Immature natural killer cell (primary cell): ENCODE measurements at regions not wholly inside any gene's neighbourhood (a gene's known extent, or its start where the extent isn't known, plus 50 kb on each side); places are given as distances from the start of the nearest gene placed in this dataset.

Experiments
- DNase-seq, 3 donors: peaks; one replicate each; pipeline ENCODE4 v3.0.0; 2022; ENCODE audit warnings: mixed read lengths in 1 of 3
- H3K27ac Mint-ChIP-seq, 6 donors: one replicate each; pipeline ENCODE4 v1.8.0; 2020; ENCODE audit warnings: mixed read lengths in 6 of 6, mild to moderate bottlenecking in 5 of 6, inconsistent platforms in 4 of 6, moderate library complexity in 3 of 6
- H3K27me3 Mint-ChIP-seq, 3 donors: one replicate each; pipeline ENCODE4 v1.8.0; 2020 to 2021; ENCODE audit warnings: low read depth in 3 of 3, mild to moderate bottlenecking in 3 of 3, mixed read lengths in 3 of 3, moderate library complexity in 3 of 3, inconsistent platforms in 1 of 3
- H3K36me3 Mint-ChIP-seq, 3 donors: one replicate each; pipeline ENCODE4 v1.8.0; 2020; ENCODE audit warnings: mixed read lengths in 3 of 3, inconsistent platforms in 2 of 3, mild to moderate bottlenecking in 2 of 3
- H3K4me1 Mint-ChIP-seq, 2 donors: one replicate each; pipeline ENCODE4 v1.8.0; 2020; ENCODE audit warnings: inconsistent platforms in 2 of 2, mild to moderate bottlenecking in 2 of 2, mixed read lengths in 2 of 2, moderate library complexity in 1 of 2
- H3K4me3 Mint-ChIP-seq, 5 donors: one replicate each; pipeline ENCODE4 v1.8.0; 2020; ENCODE audit warnings: mild to moderate bottlenecking in 5 of 5, mixed read lengths in 5 of 5, inconsistent platforms in 3 of 5, moderate library complexity in 3 of 5
- H3K9me3 Mint-ChIP-seq, 6 donors: one replicate each; pipeline ENCODE4 v1.8.0; 2020; ENCODE audit warnings: mild to moderate bottlenecking in 6 of 6, mixed read lengths in 6 of 6, inconsistent platforms in 4 of 6, moderate library complexity in 3 of 6

- Mint-ChIP-seq H3K4me1 (no peaks in the 10 kb centered on the region), H3K27ac (no peak overlapping the region), H3K4me3 (no peak overlapping the region), H3K9me3 (peaks cover 0 to 20% (median 5%) of the 10 kb centered on the region in 6 donors), H3K27me3 (peaks cover 0 to 3% (median 0%) of the 10 kb centered on the region in 3 donors), H3K36me3 (no peaks in the 10 kb centered on the region)
- no peak for DNase-seq
Measured at GRCh38 chr16:6495486-6496210, 837.0 kb upstream of the RBFOX1 start.

- Mint-ChIP-seq H3K27me3 (peaks cover 0 to 3% (median 0%) of the 10 kb centered on the region in 3 donors), H3K27ac (no peak overlapping the region), H3K36me3 (no peaks in the 10 kb centered on the region), H3K9me3 (peaks cover 0 to 11% (median 4%) of the 10 kb centered on the region in 6 donors), H3K4me1 (no peaks in the 10 kb centered on the region), H3K4me3 (no peak overlapping the region)
- no peak for DNase-seq
Measured at GRCh38 chr16:6494716-6495115, 837.9 kb upstream of the RBFOX1 start.

DNA sequence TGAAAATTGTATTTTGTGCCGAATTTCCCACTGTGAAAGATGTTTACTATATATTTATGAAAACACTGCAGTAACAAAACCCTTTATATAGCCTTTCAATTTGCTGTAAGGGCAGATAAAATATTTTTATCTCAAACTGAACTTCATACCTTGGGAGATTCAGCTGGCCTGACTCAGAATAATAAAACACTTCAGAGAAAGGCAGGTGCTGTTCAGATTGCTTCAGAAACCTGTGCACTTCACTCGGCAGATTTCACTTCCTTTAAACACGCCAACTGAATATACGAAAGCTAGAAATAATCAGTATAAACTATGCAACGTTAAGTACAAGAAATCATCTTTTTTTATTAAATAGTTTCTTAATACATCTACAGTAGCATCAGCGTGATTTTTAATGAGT, 839.1 kb upstream of the RBFOX1 start:
- no peaks in the 10 kb centered on the region for H3K4me1 Mint-ChIP-seq
- H3K9me3 Mint-ChIP-seq, result peaks cover 0 to 9% (median 5%) of the 10 kb centered on the region in 6 donors
- H3K36me3 Mint-ChIP-seq, result no peaks in the 10 kb centered on the region
- no peak for DNase-seq
- no peak overlapping the region for H3K27ac Mint-ChIP-seq
- H3K4me3 Mint-ChIP-seq, result no peak overlapping the region
- H3K27me3 Mint-ChIP-seq, result peaks cover 0 to 3% (median 0%) of the 10 kb centered on the region in 3 donors

- H3K36me3 Mint-ChIP-seq, result no peaks in the 10 kb centered on the region
- peaks cover 0 to 3% (median 0%) of the 10 kb centered on the region in 3 donors for H3K27me3 Mint-ChIP-seq
- DNase-seq, result no peak
- H3K4me3 Mint-ChIP-seq, result no peak overlapping the region
- H3K4me1 Mint-ChIP-seq, result no peaks in the 10 kb centered on the region
- no peak overlapping the region for H3K27ac Mint-ChIP-seq
- peaks cover 0 to 9% (median 4%) of the 10 kb centered on the region in 6 donors for H3K9me3 Mint-ChIP-seq
Measured at GRCh38 chr16:6492742-6493141, 839.9 kb upstream of the RBFOX1 start.

- no peak overlapping the region for H3K4me3 Mint-ChIP-seq
- peaks cover 0 to 1% (median 0%) of the 10 kb centered on the region in 3 donors for H3K27me3 Mint-ChIP-seq
- no peak for DNase-seq
- peaks cover under 1 to 20% (median 4%) of the 10 kb centered on the region in 6 donors for H3K9me3 Mint-ChIP-seq
- no peaks in the 10 kb centered on the region for H3K4me1 Mint-ChIP-seq
- H3K27ac Mint-ChIP-seq, result no peak overlapping the region
- H3K36me3 Mint-ChIP-seq, result no peaks in the 10 kb centered on the region
Measured at GRCh38 chr16:6484935-6485334, 847.7 kb upstream of the RBFOX1 start.

- no peak for DNase-seq
- peaks cover 0 to 2% (median 0%) of the 10 kb centered on the region in 3 donors for H3K27me3 Mint-ChIP-seq
- no peak overlapping the region for H3K27ac Mint-ChIP-seq
- H3K4me1 Mint-ChIP-seq, result no peaks in the 10 kb centered on the region
- no peak overlapping the region for H3K4me3 Mint-ChIP-seq
- H3K9me3 Mint-ChIP-seq, result peaks cover 1 to 21% (median 5%) of the 10 kb centered on the region in 6 donors
- H3K36me3 Mint-ChIP-seq, result no peaks in the 10 kb centered on the region
Measured at GRCh38 chr16:6484081-6484480, 848.6 kb upstream of the RBFOX1 start.

GRCh38 chr16:6483469-6484033, 849.1 kb upstream of the RBFOX1 start:
- Mint-ChIP-seq H3K27ac (no peak overlapping the region), H3K36me3 (no peaks in the 10 kb centered on the region), H3K4me1 (no peaks in the 10 kb centered on the region), H3K4me3 (no peak overlapping the region), H3K27me3 (peaks cover 0 to 3% (median under 1%) of the 10 kb centered on the region in 3 donors), H3K9me3 (peaks cover 1 to 21% (median 5%) of the 10 kb centered on the region in 6 donors)
- no peak for DNase-seq

DNA sequence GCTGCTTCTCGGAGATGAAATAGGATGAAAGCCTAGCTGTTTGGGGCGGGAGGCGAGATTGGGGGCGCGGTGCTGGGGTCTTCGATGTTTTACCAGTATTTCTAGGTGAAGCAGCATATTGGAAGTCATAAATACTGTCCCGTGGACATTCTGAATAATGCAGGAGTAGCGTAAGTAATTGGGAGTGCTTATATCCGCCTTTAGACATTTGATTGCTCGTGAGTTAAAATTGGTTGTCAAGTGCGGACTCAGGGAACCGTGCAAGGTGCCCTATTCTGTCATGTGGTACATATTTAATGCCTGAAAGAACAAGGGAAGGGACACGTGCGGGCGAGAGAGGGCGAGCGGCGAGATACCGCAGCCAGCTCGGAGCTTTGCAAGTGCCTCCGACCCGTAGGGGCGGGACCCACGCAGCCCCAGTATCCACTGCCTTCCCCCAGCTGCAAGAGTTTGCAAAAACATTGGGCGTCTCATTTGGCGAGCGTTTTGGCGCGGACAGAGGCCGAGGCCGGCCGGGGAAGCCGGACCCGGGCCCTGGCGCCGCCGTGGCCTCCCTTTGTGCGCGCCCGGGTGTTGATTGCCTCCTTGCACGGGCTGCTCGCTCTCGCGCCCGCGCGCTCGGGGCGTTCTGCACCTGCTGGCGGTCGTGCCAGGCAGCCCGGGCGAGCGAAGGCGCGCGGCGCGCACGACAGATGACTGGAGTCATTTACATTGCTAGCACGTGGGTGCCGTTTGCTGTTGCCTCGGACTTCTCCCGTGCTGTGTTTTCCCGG, 849.8 kb upstream of the RBFOX1 start:
- H3K4me1 Mint-ChIP-seq, result no peaks in the 10 kb centered on the region
- DNase-seq, result no peak
- H3K36me3 Mint-ChIP-seq, result no peaks in the 10 kb centered on the region
- peaks cover 1 to 22% (median 5%) of the 10 kb centered on the region in 6 donors for H3K9me3 Mint-ChIP-seq
- H3K27ac Mint-ChIP-seq, result no peak overlapping the region
- peaks cover 0 to 3% (median 2%) of the 10 kb centered on the region in 3 donors for H3K27me3 Mint-ChIP-seq
- H3K4me3 Mint-ChIP-seq, result no peak overlapping the region

DNA sequence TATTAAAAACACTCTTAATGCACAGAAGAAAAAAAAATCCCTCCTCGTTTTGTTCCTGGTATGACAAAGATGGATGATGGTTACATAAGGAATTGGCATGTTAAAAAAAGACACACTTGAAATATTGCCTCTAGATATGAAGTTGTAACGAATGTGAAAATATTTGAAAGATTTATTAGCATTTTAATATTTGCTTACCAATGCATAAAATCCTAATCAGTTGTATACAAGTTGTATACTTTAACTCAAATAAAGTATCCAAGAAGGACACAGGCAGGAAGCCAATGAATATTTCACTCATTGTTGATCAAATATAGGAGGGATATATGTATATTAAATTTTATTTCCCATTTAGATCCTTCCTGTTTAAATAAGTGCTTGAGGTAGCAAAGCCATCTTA, 850.8 kb upstream of the RBFOX1 start:
- Mint-ChIP-seq H3K27ac (no peak overlapping the region), H3K4me1 (no peaks in the 10 kb centered on the region), H3K36me3 (no peaks in the 10 kb centered on the region), H3K4me3 (no peak overlapping the region), H3K27me3 (peaks cover 2 to 3% (median 2%) of the 10 kb centered on the region in 3 donors), H3K9me3 (peaks cover 1 to 31% (median 5%) of the 10 kb centered on the region in 6 donors)
- no peak for DNase-seq

- Mint-ChIP-seq H3K9me3 (peaks cover 4 to 47% (median 11%) of the 10 kb centered on the region in 6 donors), H3K27me3 (peaks cover 0 to 2% (median 1%) of the 10 kb centered on the region in 3 donors), H3K4me3 (no peak overlapping the region), H3K27ac (no peak overlapping the region), H3K4me1 (no peaks in the 10 kb centered on the region), H3K36me3 (peaks cover 0 to 4% (median 0%) of the 10 kb centered on the region in 3 donors)
- no peak for DNase-seq
Measured at GRCh38 chr16:6453742-6454141, 878.9 kb upstream of the RBFOX1 start.

DNA sequence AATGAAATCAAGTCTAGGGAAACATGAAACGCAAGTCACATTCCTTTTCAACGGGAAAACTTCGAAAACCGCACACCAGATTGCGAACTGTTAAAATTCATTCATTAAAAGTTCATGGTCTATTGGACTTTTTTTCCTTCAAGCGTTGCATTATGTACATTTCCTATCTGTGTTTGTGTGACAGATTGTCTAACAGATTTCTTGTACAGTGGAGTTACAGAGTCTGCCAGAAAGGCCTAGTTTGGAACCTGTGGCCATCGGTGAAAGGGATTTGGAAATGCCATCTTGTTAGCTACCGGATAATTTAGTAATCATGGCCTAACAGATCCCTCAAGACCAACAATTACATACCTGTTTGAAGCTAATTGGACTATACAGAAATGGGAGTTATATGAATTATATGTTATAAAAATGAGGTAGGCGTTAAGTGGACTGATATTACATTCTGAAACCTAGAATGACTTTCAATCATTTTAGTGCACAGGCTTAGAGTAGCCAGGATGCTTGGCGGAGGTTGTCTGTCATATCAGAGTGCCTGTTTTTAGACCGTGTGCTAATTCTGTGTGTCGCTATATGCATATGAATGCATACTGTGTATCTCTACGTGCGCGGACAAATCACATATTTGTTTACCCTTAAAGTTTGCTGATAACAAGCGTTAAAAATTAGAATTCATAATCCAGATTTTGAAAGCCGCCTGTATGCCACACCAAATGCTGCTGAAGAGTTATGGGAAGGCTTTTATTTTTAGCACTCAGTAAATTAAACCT, 885.4 kb upstream of the RBFOX1 start:
- DNase-seq, result no peak
- H3K4me1 Mint-ChIP-seq, result no peaks in the 10 kb centered on the region
- peaks cover 0 to 20% (median 6%) of the 10 kb centered on the region in 6 donors for H3K9me3 Mint-ChIP-seq
- peaks cover 0 to 2% (median 1%) of the 10 kb centered on the region in 3 donors for H3K27me3 Mint-ChIP-seq
- H3K27ac Mint-ChIP-seq, result no peak overlapping the region
- no peak overlapping the region for H3K4me3 Mint-ChIP-seq
- H3K36me3 Mint-ChIP-seq, result peaks cover 0 to 3% (median 0%) of the 10 kb centered on the region in 3 donors

DNA sequence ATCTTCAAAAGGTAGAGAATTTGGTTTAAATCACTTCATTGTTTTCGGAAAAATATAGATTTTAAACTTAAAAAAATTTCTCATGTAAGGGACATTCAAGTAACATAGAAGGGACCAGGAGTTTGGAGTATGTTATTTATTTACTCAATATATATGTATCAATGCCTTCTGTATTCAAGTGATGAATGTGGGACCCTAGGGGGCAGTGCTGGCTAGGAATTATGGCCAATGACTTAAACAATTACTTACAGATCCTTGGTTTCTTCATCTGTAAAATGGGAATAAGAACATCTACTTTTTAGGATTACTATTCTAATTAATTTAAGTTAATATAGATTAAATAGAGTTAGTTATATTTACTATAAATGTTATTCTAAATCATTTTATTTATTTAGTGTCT, 886.3 kb upstream of the RBFOX1 start:
- Mint-ChIP-seq H3K36me3 (no peaks in the 10 kb centered on the region), H3K27ac (no peak overlapping the region), H3K27me3 (peaks cover 0 to 1% (median 0%) of the 10 kb centered on the region in 3 donors), H3K9me3 (peaks cover 0 to 14% (median 5%) of the 10 kb centered on the region in 6 donors), H3K4me1 (no peaks in the 10 kb centered on the region), H3K4me3 (no peak overlapping the region)
- DNase-seq, result no peak

- Mint-ChIP-seq H3K27me3 (peaks cover 0 to 2% (median 0%) of the 10 kb centered on the region in 3 donors), H3K36me3 (no peaks in the 10 kb centered on the region), H3K4me3 (no peak overlapping the region), H3K27ac (no peak overlapping the region), H3K4me1 (no peaks in the 10 kb centered on the region), H3K9me3 (peaks cover 0 to 29% (median 10%) of the 10 kb centered on the region in 6 donors)
- no peak for DNase-seq
Measured at GRCh38 chr16:6439129-6439528, 893.5 kb upstream of the RBFOX1 start.
